Liver (tissue), 8 donors: ENCODE measurements at regions not wholly inside any gene's neighbourhood (a gene's known extent, or its start where the extent isn't known, plus 50 kb on each side); places are given as distances from the start of the nearest gene placed in this dataset.

Experiments used
- DNase-seq: peaks from one replicate; pipeline ENCODE4 v3.0.0-alpha.2; 2017; ENCODE audit warnings: low spot score
- H3K27ac ChIP-seq, 2 donors: one replicate each; pipeline ENCODE4 v1.7.0; 2013; ENCODE audit warnings: inconsistent platforms in 2 of 2, low read length in 2 of 2, control low read depth in 1 of 2, low read depth in 1 of 2, mild to moderate bottlenecking in 1 of 2
- H3K27me3 ChIP-seq, 4 donors: one replicate each; pipeline versions ENCODE4 v1.6.1 to v1.7.0; 2013; ENCODE audit warnings: low read length in 3 of 4, inconsistent platforms in 1 of 4, mild to moderate bottlenecking in 1 of 4, moderate library complexity in 1 of 4; ENCODE audit not compliant: control insufficient read depth in 4 of 4, insufficient read depth in 4 of 4
- H3K36me3 ChIP-seq, 4 donors: one replicate each; pipeline versions ENCODE4 v1.6.1 to v1.7.0; 2013; ENCODE audit warnings: low read length in 3 of 4, mild to moderate bottlenecking in 3 of 4, low read depth in 1 of 4, moderate library complexity in 1 of 4; ENCODE audit not compliant: control insufficient read depth in 4 of 4, insufficient read depth in 3 of 4
- H3K4me1 ChIP-seq, 4 donors: one replicate each; pipeline versions ENCODE4 v1.6.1 to v1.7.0; 2013; ENCODE audit warnings: low read length in 3 of 4, mild to moderate bottlenecking in 3 of 4, moderate library complexity in 1 of 4; ENCODE audit not compliant: control insufficient read depth in 4 of 4, insufficient read depth in 4 of 4
- H3K4me3 ChIP-seq, 3 donors: one replicate each; pipeline versions ENCODE4 v1.6.1 to v1.7.0; 2013; ENCODE audit warnings: low read length in 3 of 3, control low read depth in 1 of 3, low read depth in 1 of 3, mild to moderate bottlenecking in 1 of 3
- H3K9ac ChIP-seq, 2 donors: one replicate each; pipeline ENCODE4 v1.7.0; 2013; ENCODE audit warnings: low read length in 2 of 2, mild to moderate bottlenecking in 2 of 2, moderate library complexity in 2 of 2, control low read depth in 1 of 2, low read depth in 1 of 2
- H3K9me3 ChIP-seq, 4 donors: one replicate each; pipeline versions ENCODE4 v1.6.1 to v1.7.0; 2013; ENCODE audit warnings: low read length in 3 of 4; ENCODE audit not compliant: control insufficient read depth in 4 of 4
- ATF3 ChIP-seq: IDR thresholded peaks from 2 replicates; pipeline ENCODE4 v1.6.1; 2016; ENCODE audit warnings: antibody characterized with exemption
- CTCF ChIP-seq: fragments of 150-350 bp; IDR thresholded peaks from 2 replicates; pipeline ENCODE4 v1.5.1; 2017; ENCODE audit warnings: improper control_type of control experiment, low read depth, low read length; ENCODE audit not compliant: missing input control
- EGR1 ChIP-seq, 2 donors: IDR thresholded peaks; 2 replicates each; pipeline ENCODE4 v1.6.1; 2016 to 2018; ENCODE audit warnings: antibody characterized with exemption in 2 of 2, low read depth in 2 of 2
- FOXA1 ChIP-seq: IDR thresholded peaks from 2 replicates; pipeline ENCODE4 v1.6.1; 2016; ENCODE audit warnings: antibody characterized with exemption
- FOXA2 ChIP-seq: IDR thresholded peaks from 2 replicates; pipeline ENCODE4 v1.6.1; 2016; ENCODE audit warnings: antibody characterized with exemption
- GABPA ChIP-seq, 2 donors: IDR thresholded peaks in 1 of 2; conservative IDR thresholded peaks in 1 of 2; 2 replicates each; pipeline ENCODE4 v1.6.1; 2016; ENCODE audit warnings: antibody characterized with exemption in 2 of 2, mild to moderate bottlenecking in 1 of 2, moderate library complexity in 1 of 2
- HNF4A ChIP-seq, 2 donors: conservative IDR thresholded peaks; 2 replicates each; pipeline ENCODE4 v1.6.1; 2016; ENCODE audit warnings: antibody characterized with exemption in 2 of 2, mild to moderate bottlenecking in 2 of 2
- HNF4G ChIP-seq: IDR thresholded peaks from 2 replicates; pipeline ENCODE4 v1.6.1; 2016; ENCODE audit warnings: antibody characterized with exemption
- JUND ChIP-seq, 2 donors: IDR thresholded peaks; 2 replicates each; pipeline ENCODE4 v1.6.1; 2016; ENCODE audit warnings: antibody characterized with exemption in 2 of 2
- MAX ChIP-seq: IDR thresholded peaks from 2 replicates; pipeline ENCODE4 v1.6.1; 2016; ENCODE audit warnings: antibody characterized with exemption
- NR2F2 ChIP-seq: IDR thresholded peaks from 2 replicates; pipeline ENCODE4 v1.6.1; 2016; ENCODE audit warnings: antibody characterized with exemption
- RAD21 ChIP-seq, 2 donors: IDR thresholded peaks; 2 replicates each; pipeline ENCODE4 v1.6.1; 2016; ENCODE audit warnings: antibody characterized with exemption in 2 of 2, mild to moderate bottlenecking in 2 of 2
- RXRA ChIP-seq, 2 donors: IDR thresholded peaks; 2 replicates each; pipeline ENCODE4 v1.6.1; 2017 to 2018; ENCODE audit warnings: antibody characterized with exemption in 2 of 2, mild to moderate bottlenecking in 1 of 2
- SP1 ChIP-seq: IDR thresholded peaks from 2 replicates; pipeline ENCODE4 v1.6.1; 2018; ENCODE audit warnings: antibody characterized with exemption, mild to moderate bottlenecking
- TAF1 ChIP-seq: conservative IDR thresholded peaks from 2 replicates; pipeline ENCODE4 v1.6.1; 2016; ENCODE audit warnings: antibody characterized with exemption, mild to moderate bottlenecking
- YY1 ChIP-seq: IDR thresholded peaks from 2 replicates; pipeline ENCODE4 v1.6.1; 2016; ENCODE audit warnings: antibody characterized with exemption, mild to moderate bottlenecking
- ZBTB33 ChIP-seq: IDR thresholded peaks from 2 replicates; pipeline ENCODE4 v1.6.1; 2016; ENCODE audit warnings: antibody characterized with exemption
- WGBS: extraction: QIAGEN DNeasy Blood & Tissue Kit; methylation state at CpG from one replicate; pipeline ENCODE4 v1.1.7; 2013; 5-methylcytosine and 5-hydroxymethylcytosine counted together
- TF ChIP-seq, protein P1 (sequence below): IDR thresholded peaks from 2 replicates; pipeline ENCODE4 v1.6.1; 2016; ENCODE audit warnings: antibody characterized with exemption, mild to moderate bottlenecking
- donor health status: healthy.
- donor health status: healthy.
- donor health status: healthy.
- donor health status: healthy.
- donor health status: healthy.

DNA sequence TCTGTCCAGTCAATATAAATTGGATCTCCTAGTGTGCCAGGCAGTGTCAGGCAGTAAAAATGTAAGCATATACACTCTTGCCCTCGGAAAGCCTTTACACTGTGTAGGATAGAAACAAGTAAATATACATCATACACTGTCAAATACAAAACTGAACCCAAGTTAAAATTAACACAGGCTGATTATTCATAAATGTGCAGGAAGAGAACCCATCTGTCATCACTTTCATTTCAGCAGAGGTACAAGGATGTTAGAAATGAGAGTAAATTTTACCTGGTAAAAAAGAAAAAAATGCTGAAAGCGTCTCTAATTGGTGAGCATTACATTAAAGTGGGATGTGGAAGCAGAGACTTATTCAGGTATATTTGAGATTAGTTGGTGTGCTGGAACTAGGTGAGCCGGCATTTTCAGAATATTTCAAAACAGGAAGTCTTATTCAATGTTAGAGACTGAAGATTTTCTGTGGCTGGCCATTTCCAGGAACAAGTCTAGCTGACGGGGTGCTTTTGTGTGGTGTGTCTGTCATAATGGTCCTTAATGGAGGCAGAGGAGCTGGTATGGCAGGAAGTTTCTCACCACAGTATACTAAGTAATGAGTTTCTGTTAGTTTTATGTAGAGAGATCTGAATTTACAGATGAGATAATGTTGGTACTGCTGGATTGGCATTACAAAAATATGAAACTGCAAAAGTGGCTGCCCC is 192.6 kb downstream of the CASP12 start:
- H3K9me3 ChIP-seq = no peaks in the 10 kb centered on the region
- no peak for DNase-seq
- no peaks in the 10 kb centered on the region for H3K36me3 ChIP-seq
- no peak overlapping the region for H3K9ac ChIP-seq
- no peaks in the 10 kb centered on the region for H3K4me1 ChIP-seq
- no peak overlapping the region for H3K4me3 ChIP-seq
- no peaks in the 10 kb centered on the region for H3K27me3 ChIP-seq
- TF ChIP-seq YY1 (peak; percentile 43), MAX (no peak)
- 47% methylated on average over 4 of the region's 4 CpGs for WGBS
- peak overlapping the region in 1 of 2 donors; percentile 25 for H3K27ac ChIP-seq

- Histone ChIP-seq H3K4me1 (no peaks in the 10 kb centered on the region), H3K9me3 (no peaks in the 10 kb centered on the region), H3K36me3 (no peaks in the 10 kb centered on the region), H3K27me3 (no peaks in the 10 kb centered on the region), H3K27ac (peak overlapping the region in 1 of 2 donors; percentile 25), H3K9ac (no peak overlapping the region), H3K4me3 (no peak overlapping the region)
- no peak for DNase-seq
- TF ChIP-seq HNF4G = no peak
- TF ChIP-seq EGR1 (IDR thresholded peaks at IDR 0.05; ENCODE audit: low read depth in 2 of 2) = no peak
- no peak for TF ChIP-seq JUND (IDR thresholded peaks at IDR 0.05)
- no peak for TF ChIP-seq GABPA (IDR thresholded peaks at IDR 0.05 in 1 of 2, conservative IDR thresholded peaks at IDR 0.05 in 1 of 2)
- no peak for TF ChIP-seq RXRA (IDR thresholded peaks at IDR 0.05)
- TF ChIP-seq ZBTB33 = no peak
- no peak for TF ChIP-seq YY1
- TF ChIP-seq ATF3 = no peak
- no peak for TF ChIP-seq HNF4A (conservative IDR thresholded peaks at IDR 0.05)
- no peak for TF ChIP-seq FOXA2
- TF ChIP-seq SP1 = no peak
- TF ChIP-seq CTCF = no peak
- TF ChIP-seq FOXA1 = no peak
- TF ChIP-seq, protein P1, sequence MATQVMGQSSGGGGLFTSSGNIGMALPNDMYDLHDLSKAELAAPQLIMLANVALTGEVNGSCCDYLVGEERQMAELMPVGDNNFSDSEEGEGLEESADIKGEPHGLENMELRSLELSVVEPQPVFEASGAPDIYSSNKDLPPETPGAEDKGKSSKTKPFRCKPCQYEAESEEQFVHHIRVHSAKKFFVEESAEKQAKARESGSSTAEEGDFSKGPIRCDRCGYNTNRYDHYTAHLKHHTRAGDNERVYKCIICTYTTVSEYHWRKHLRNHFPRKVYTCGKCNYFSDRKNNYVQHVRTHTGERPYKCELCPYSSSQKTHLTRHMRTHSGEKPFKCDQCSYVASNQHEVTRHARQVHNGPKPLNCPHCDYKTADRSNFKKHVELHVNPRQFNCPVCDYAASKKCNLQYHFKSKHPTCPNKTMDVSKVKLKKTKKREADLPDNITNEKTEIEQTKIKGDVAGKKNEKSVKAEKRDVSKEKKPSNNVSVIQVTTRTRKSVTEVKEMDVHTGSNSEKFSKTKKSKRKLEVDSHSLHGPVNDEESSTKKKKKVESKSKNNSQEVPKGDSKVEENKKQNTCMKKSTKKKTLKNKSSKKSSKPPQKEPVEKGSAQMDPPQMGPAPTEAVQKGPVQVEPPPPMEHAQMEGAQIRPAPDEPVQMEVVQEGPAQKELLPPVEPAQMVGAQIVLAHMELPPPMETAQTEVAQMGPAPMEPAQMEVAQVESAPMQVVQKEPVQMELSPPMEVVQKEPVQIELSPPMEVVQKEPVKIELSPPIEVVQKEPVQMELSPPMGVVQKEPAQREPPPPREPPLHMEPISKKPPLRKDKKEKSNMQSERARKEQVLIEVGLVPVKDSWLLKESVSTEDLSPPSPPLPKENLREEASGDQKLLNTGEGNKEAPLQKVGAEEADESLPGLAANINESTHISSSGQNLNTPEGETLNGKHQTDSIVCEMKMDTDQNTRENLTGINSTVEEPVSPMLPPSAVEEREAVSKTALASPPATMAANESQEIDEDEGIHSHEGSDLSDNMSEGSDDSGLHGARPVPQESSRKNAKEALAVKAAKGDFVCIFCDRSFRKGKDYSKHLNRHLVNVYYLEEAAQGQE = no peak
- TF ChIP-seq TAF1 = no peak
- no peak for TF ChIP-seq NR2F2
- TF ChIP-seq MAX = no peak
- TF ChIP-seq RAD21 (IDR thresholded peaks at IDR 0.05) = no peak
- 63% methylated on average over 1 of the region's 1 CpG for WGBS
Measured at GRCh38 chr11:104704888-104705287, 193.4 kb downstream of the CASP12 start.
